ENCODE measurements at regions not wholly inside any gene's neighbourhood (a gene's known extent, or its start where the extent isn't known, plus 50 kb on each side); places are given as distances from the start of the nearest gene placed in this dataset.

- no peak for DNase-seq (ENCODE audit: low read depth in 2 of 2)
Measured at GRCh38 chr15:27702581-27702980, 396.5 kb downstream of the OCA2 start.

- no peak for DNase-seq (ENCODE audit: low read depth in 2 of 2)
Measured at GRCh38 chr15:27701956-27702355, 397.2 kb downstream of the OCA2 start.

- DNase-seq (ENCODE audit: low read depth in 2 of 2): no peak
Measured at GRCh38 chr15:27701014-27701413, 398.1 kb downstream of the OCA2 start.

GRCh38 chr15:27699699-27700098, 399.4 kb downstream of the OCA2 start:
- no peak for DNase-seq (ENCODE audit: low read depth in 2 of 2)

GRCh38 chr15:27696530-27696929, 402.6 kb downstream of the OCA2 start:
- DNase-seq (ENCODE audit: low read depth in 2 of 2): no peak

- DNase-seq (ENCODE audit: low read depth in 2 of 2): no peak
Measured at GRCh38 chr15:27695726-27696125, 403.4 kb downstream of the OCA2 start.

GRCh38 chr15:27694506-27695087, 404.5 kb downstream of the OCA2 start:
- DNase-seq (ENCODE audit: low read depth in 2 of 2): no peak

GRCh38 chr15:27693280-27693679, 405.8 kb downstream of the OCA2 start:
- no peak for DNase-seq (ENCODE audit: low read depth in 2 of 2)

- no peak for DNase-seq (ENCODE audit: low read depth in 2 of 2)
Measured at GRCh38 chr15:27692438-27692837, 406.7 kb downstream of the OCA2 start.

- DNase-seq (ENCODE audit: low read depth in 2 of 2): no peak
Measured at GRCh38 chr15:27690290-27690689, 408.8 kb downstream of the OCA2 start.

- DNase-seq (ENCODE audit: low read depth in 2 of 2): no peak
Measured at GRCh38 chr15:27686971-27687370, 412.1 kb downstream of the OCA2 start.

GRCh38 chr15:27686369-27686768, 412.7 kb downstream of the OCA2 start:
- DNase-seq (ENCODE audit: low read depth in 2 of 2): no peak

- DNase-seq (ENCODE audit: low read depth in 2 of 2): no peak
Measured at GRCh38 chr15:27685644-27686043, 413.5 kb downstream of the OCA2 start.

- DNase-seq (ENCODE audit: low read depth in 2 of 2): no peak
Measured at GRCh38 chr15:27683121-27683520, 416.0 kb downstream of the OCA2 start.

GRCh38 chr15:27681038-27681437, 418.1 kb downstream of the OCA2 start:
- DNase-seq (ENCODE audit: low read depth in 2 of 2): peak; percentile 2

GRCh38 chr15:27679731-27680471, 419.2 kb downstream of the OCA2 start:
- DNase-seq (ENCODE audit: low read depth in 2 of 2): no peak

- DNase-seq (ENCODE audit: low read depth in 2 of 2): no peak
Measured at GRCh38 chr15:27679203-27679602, 419.9 kb downstream of the OCA2 start.

GRCh38 chr15:27677951-27678350, 421.2 kb downstream of the OCA2 start:
- DNase-seq (ENCODE audit: low read depth in 2 of 2): no peak

GRCh38 chr15:27676647-27677046, 422.5 kb downstream of the OCA2 start:
- no peak for DNase-seq (ENCODE audit: low read depth in 2 of 2)

- DNase-seq (ENCODE audit: low read depth in 2 of 2): no peak
Measured at GRCh38 chr15:27675571-27675970, 423.5 kb downstream of the OCA2 start.

GRCh38 chr15:27674826-27675225, 424.3 kb downstream of the OCA2 start:
- no peak for DNase-seq (ENCODE audit: low read depth in 2 of 2)

- DNase-seq (ENCODE audit: low read depth in 2 of 2): no peak
Measured at GRCh38 chr15:27673766-27674445, 425.2 kb downstream of the OCA2 start.

- DNase-seq (ENCODE audit: low read depth in 2 of 2): no peak
Measured at GRCh38 chr15:27672537-27672936, 426.6 kb downstream of the OCA2 start.

Data from stimulated activated CD8-positive, alpha-beta memory T cell treated with anti-CD3 and anti-CD28 coated beads, Interleukin-15, amount 100 ng/mL, for 48 hours (primary cell).